HG03439 (cell line): ENCODE measurements at regions not wholly inside any gene's neighbourhood (a gene's known extent, or its start where the extent isn't known, plus 50 kb on each side); places are given as distances from the start of the nearest gene placed in this dataset.

Source experiments
- ATAC-seq: cut with Tn5 transposase; IDR thresholded peaks from one replicate; pipeline ENCODE4 v1.9.1; 2021; ENCODE audit warnings: mild to moderate bottlenecking, moderate library complexity; ENCODE audit not compliant: unreplicated experiment

DNA sequence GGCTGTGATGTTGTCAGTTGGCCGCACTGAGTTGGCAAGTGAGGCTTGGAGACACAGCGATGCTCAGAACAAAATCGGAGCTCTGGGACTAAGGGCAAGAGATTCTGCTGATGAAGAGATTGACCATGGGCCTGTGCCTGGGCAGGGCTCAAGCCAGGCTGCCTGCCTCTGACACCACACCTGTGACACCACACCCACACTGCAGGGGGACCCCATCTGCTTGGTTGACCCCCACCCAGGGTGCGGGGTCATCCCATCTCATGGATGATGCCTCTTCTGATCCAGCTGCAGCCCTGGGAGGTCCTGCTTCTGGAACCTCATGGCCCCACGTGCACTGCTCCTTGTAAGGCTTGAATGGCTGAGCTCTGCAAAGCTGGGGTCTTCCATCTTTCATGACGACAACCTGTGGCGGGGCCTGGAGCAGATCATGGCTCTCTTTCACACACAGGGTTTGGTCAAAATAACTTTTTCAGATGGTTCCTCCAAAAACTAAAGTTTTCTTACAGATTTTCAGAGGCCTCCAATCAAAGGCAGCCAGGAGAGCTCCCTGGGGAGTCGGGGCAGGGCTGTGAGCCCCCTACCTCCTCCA, 185.2 kb downstream of the GADD45G start:
- no peak for ATAC-seq

DNA sequence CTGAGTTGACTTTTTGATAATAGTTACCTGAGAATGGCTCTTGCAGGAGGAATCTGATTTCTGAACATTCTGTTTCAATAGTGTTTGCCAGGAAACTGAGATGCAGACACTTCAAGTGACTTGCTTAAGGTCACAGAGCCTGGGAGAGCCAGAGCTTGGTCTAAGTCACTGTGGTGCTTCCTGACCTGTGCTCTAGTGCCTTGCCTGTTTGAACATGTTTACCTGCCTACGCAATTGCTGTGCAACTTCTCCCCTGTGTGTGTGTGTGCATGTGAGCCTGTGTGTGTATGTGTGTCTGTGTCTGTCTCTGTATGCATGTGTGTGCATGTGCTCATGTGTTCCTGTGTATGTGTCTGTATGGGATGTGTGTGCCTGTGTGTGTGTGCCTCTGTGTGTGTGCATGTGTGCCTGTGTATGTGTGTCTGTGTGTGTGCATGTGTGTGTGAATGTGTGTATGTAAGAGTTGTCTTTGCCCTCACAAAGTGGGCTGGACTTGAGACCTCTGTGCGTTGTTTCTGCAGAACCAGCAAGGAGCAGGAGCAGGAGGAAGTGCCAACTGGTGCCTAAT, 185.8 kb downstream of the GADD45G start:
- no peak for ATAC-seq

- no peak for ATAC-seq
These were observed 186.9 kb downstream of the GADD45G start for GRCh38 chr9:89791754-89792153.

DNA sequence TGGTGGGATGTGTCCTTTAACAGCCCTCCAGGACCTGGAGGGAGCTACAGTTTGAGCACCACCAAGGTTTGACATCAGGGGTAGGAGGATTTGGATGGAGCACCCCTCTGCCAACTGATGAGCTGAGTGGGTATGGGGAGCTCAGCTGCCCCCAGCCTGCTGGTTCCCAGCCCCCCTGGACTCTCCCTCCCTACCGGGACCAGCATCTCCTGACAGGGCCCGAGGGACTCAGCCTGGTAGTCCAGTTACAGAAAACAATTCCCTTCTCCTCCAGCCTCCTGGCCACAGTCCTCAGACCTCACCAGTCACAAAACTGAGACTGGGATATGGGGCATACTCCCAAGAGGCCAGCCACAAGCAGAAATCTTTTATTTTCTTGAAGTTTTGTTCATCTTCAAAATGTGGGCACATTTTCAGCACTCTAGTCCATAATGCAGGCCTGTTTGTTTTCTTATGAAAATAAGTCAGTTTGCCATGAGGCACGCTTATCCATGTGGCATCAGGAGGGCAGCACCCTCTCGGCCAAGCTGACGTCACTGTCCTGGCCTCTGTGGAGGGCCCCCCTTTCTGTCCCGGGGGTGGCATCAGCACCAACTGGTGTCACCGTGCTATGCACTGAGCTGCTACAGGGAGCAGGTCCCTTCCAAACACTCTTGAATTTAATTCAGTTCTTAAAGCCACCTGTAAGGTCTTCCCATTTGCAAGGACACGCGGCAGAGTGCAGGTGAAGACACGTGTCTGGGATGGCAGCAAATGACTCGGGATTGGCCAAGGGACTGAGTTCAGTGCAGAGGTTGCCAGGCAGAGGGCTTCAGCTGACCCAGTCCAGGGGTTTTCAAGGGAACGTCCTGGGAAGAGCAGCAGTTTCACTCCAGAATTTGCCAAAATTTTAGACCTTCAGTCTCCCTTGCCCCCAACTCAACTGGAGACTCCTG, 187.6 kb downstream of the GADD45G start:
- ATAC-seq: no peak

DNA sequence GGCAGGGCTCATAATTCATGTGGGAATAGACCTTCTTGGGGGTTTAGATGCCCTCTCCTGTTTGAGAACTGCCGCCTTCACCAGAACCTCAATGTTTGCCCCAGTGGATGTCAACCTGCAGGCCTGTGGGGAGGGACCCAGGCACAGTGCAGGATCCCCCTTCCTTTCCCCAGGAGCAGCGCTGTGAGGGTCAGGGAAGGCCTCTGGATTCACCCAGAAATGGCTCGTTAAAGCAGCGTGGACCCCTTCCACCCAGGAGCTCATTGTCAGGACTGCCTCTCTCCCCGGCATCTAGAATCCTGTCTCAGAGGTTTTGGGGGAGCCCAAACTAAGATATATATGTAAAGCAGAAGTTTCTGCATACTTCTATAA, 188.3 kb downstream of the GADD45G start:
- no peak for ATAC-seq

- no peak for ATAC-seq
These were observed 188.7 kb downstream of the GADD45G start for GRCh38 chr9:89793551-89793950.

DNA sequence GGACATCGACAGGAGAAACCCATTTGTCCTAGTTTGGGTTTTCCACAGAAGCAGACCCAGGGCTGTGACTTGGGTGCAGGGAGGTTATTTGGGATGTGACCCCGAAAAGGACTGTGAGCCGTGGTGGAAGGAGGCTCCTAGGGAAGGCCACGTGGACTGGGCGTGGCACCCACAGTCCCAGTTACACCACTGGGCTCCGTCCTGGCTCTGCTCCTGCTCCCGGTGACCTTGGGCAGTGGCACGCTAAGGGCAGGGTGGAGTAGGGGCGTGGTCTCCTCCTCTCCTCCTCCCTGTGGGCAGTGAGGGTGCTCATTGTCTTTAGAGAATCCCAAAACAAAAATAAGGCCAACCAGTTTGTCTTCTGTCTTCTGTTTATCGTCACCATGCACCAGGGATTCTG, 190.1 kb downstream of the GADD45G start:
- ATAC-seq: no peak

DNA sequence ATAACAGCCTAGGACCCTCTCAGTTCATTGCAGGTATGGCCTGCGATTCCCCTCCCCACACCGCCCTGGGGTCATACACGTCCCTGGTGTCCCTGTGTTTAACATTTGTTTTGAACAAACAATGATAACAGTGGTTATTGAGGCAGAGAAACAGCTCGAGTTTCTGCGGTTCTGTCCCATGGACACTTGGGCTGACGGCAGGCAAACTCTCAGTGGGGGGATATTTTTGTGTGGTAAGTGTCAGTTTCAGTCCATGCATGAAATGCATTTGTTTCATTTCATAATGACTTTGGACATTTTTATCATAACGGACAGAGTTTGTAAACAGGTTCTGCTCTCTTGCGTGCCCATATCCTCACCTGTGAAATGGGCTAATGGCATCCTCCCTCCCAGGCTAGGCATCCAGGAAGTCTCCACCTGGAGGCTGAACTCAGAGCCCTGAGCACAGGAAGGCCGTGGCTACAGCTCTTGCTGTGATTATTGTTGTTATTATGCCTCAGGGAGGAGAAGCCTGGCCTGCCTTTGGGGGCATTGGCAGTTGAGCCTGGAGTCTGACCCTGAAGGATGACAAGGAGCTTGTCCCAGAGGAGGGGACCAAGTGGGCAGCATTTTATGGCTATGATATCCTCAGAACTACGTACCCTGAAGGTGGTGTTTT, 190.9 kb downstream of the GADD45G start:
- ATAC-seq: no peak

DNA sequence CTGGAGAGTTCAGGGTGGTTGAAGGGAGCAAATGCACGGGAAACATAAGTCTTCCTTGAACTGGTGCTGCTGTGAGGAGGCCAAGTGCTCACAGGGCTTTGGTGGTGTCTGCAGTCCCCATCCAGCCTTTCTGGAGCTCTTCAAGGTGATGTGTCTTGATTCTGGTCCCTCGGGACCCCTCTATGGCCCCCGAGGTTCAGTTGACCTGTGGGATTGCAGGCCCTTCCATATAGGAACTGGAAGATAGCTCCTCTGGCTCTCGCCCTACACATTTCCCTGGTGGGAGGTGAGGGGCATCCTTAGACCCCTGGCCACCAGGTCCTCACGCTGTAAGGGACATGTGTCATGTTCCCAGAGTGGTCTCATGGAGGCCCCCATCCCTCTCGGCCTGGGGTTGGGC, 191.8 kb downstream of the GADD45G start:
- no peak for ATAC-seq

DNA sequence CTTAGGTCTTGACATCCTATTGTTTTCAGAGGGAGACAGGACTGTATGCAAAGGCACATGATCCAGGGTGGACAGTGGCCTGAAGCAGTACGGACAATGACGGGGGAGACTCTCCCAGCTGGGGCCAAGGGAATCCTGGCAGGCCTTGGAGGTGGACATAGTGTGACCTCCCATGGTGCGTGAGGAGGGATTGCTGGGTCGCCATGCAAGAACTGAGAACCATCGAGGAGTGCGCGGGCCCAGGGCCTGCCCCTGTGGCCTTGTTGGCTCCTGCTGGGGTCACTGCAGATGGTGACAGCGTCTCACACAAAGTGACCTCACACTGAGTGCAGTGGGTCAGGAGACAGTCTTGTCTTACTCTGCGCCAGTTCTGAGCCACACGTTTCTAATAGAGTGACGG, 192.4 kb downstream of the GADD45G start:
- ATAC-seq: no peak

DNA sequence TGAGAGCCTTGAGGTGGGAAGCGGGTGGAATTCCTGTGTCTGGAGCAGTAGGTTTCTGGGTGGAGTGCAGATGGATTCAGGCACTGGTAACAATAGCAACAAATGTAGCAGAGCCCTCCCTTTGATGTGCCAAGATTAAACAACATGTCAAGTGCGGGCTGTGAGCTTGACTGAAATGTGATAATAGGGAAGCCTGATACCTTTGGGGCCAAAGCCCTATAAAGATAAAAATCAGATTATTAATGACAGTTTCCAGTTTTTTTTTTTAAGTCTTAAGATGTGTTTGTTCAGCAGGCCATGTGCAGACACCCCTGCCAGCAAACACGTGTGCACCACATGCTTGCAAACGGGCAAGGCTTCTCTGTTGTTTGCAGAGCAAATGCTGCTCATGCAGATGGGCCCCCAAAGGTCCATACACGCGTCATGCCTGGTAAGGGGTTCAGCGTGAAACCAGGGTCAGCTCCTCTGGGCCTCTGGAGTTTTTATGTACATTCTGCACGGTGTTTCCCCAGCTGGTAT, 193.2 kb downstream of the GADD45G start:
- no peak for ATAC-seq

- ATAC-seq: no peak
These were observed 193.8 kb downstream of the GADD45G start for GRCh38 chr9:89798547-89799120.

DNA sequence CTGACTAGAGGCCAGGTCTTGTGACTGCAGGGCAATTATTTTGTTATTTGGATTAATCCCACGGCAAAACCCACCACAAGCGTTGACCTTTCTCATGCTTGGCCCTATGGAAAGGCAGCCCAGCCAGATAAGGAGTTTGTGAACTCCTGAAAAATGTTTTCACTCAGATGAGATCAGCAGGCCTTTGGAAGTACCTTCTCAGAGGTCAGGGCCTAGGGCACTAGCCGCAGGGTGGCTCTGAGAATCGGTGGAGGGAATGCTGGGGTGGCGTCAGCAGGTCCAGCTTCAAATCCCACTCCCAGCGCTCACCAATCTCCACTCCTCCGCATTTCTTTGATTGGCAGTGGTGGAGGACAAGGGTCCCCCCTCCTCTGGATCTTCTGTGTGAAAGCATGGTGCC, 194.4 kb downstream of the GADD45G start:
- ATAC-seq: no peak

DNA sequence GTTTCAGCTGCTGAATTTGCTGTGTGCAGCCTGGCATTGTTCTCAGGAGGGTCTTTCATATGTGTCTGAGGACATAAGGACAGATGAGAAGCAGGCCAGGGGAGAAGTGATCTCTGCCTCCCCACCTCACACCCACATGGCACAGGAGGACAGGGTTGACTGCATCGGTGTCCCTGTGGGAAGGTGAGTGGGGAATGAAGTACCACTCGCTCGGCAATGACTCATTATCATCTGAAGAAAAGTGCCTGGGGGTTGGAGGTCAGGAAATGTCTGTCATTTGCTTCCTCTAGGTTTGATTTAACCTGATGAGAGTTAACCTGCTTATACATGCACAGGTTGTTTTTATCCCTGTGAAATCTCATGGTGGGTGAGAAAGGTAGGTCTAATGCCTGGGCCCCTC, 195.0 kb downstream of the GADD45G start:
- ATAC-seq: no peak

DNA sequence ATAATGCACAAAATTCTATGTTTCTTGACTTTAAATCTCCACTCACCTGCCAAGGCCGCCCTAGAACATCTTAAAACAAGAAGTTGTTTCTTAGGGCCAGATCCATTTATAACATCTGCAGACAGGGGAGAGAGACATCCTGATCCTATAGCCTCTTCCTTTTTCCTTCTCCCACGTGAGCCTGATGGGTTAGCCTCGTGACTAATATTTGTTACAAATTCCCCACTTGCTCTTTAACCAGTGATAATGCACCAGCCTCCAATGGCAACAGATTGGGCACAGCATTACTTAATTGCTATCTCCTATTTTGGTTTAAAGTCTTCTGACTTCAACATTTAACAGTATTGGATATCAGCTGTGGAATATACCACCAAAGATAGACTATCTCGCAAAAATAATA, 196.5 kb downstream of the GADD45G start:
- ATAC-seq: no peak

DNA sequence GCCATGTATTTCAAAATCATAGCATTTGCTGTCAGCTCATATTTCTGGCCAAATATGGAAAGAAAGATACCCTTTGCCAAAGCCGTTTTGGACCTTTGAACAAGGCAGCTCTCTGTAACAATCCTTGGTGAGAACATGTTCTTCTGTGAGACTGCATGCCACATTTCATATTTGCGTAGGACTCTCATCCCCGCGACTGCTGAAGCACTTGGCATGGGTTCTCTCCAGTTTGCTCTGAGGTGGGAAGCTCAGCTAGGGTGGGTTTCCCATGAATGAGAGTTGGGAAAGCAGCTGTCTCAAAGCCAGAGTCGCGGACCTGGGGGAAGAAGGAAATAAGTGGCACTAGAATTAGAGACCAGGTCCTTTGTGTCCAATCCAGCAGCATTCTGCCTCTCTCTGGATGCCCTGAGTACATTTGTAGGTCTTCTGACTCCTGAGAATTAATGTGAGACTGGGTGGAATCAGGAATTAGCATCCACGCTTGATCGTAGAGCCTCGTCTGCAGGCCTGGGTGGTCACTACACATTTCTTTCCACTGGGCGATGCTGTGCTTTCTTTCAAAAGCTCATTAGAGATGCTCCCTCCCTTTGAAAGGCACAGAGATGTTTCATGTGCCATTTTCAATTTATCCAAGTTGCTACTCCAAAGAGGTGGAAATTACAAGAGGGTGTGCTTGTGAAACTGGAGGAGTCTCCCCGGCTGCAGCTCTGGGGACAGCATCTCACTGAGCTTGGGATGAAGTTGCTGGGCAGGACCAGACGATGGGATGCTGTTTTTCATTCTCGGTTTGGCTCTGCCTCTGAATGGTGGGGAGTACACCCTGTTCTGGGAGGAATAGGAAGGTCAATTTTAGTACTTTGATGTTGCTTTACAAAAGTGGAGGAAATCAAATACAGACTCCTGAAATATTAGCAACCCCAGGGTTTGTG, 197.2 kb downstream of the GADD45G start:
- no peak for ATAC-seq

- no peak for ATAC-seq
These were observed 198.1 kb downstream of the GADD45G start for GRCh38 chr9:89802781-89803355.

DNA sequence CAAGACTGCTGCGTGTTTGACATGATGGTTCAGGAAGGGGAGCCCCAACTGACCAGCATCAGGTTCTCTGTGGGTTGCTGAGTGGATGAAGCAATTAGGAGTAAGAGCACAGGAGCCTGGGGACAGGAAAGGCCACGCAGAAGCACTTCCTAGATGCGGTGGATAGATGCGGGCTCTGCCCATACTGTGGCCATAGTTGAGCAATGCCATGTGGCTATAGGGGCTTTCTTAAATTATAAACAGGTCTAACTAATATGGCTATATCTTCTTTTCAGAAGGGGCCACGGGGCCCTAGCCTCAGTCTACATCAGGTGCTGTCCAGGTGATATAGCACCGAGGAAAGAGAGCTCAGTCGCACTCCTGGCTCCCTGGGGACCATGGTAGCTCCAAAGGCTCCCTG, 198.6 kb downstream of the GADD45G start:
- ATAC-seq: no peak

DNA sequence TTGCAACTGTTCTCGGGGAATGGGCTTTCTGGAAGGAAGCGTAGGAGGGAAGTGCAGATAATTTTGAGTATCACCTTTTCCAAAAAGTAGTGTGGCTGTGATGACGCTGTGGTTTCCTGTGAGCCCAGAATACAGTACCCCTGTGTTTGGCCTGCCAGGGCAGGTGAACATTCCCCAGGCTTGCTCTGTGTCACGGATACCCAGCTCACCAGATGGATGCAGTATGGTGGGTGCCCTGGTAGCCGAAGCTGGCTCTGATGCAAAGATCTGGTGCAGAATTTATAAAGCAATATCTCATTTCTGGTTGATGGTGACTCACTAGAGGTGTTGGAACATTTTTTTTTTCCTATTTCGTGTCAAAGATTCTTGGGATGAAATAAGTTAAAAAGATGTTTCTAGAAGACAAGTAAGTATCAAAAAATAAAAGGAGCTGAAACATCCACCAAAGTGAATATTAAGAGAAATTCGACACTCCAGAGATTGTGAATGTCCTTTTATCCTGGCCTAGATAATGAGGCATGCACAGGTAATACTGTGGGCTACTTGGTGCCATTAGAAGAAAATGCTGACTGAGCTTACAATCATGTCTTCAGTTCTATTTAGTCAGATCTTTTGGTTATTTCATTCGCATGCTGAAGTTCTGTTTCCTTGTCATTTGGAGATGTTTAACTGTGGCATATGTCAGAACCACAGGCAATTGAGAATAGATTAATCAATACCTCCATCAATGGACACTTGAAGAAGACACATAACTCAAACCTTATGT, 200.1 kb downstream of the GADD45G start:
- ATAC-seq: no peak
